Neural progenitor cell (in vitro differentiated cells): ENCODE measurements at regions not wholly inside any gene's neighbourhood (a gene's known extent, or its start where the extent isn't known, plus 50 kb on each side); places are given as distances from the start of the nearest gene placed in this dataset.

ENCODE experiments used
- EZH2 ChIP-seq: fragments of 200-600 bp; sonication (generic); IDR thresholded peaks from 2 replicates; pipeline ENCODE4 v1.6.1; 2017; ENCODE audit warnings: antibody characterized with exemption, mild to moderate bottlenecking, moderate library complexity
- TF ChIP-seq, protein P1 (sequence below): fragments of 200-600 bp; sonication (generic); IDR thresholded peaks from 2 replicates; pipeline ENCODE4 v1.5.1; 2017; ENCODE audit warnings: antibody characterized with exemption, mild to moderate bottlenecking

DNA sequence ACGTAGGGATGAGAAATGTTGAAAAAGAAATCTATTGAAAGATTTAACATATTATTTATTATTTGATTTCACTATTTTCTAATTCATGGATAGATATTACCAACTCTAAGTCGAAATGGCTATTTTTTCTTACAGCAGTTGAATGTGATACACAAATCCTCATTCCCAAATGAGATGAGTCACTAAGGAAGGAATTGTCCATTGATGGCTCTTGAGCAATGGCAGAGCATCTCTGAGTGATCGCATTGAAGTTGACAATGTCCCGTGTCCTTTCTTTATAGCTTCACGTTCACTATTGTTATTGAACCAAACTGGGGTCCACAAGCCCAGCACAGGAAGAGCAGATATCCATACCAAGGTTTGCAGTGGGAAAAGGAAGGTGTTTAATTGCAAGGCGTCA lies 648.3 kb upstream of the SPRY2 start:
- TF ChIP-seq, protein P1, sequence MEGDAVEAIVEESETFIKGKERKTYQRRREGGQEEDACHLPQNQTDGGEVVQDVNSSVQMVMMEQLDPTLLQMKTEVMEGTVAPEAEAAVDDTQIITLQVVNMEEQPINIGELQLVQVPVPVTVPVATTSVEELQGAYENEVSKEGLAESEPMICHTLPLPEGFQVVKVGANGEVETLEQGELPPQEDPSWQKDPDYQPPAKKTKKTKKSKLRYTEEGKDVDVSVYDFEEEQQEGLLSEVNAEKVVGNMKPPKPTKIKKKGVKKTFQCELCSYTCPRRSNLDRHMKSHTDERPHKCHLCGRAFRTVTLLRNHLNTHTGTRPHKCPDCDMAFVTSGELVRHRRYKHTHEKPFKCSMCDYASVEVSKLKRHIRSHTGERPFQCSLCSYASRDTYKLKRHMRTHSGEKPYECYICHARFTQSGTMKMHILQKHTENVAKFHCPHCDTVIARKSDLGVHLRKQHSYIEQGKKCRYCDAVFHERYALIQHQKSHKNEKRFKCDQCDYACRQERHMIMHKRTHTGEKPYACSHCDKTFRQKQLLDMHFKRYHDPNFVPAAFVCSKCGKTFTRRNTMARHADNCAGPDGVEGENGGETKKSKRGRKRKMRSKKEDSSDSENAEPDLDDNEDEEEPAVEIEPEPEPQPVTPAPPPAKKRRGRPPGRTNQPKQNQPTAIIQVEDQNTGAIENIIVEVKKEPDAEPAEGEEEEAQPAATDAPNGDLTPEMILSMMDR = no peak
- TF ChIP-seq EZH2 = no peak
